Left renal pelvis (tissue), 4 donors: ENCODE measurements at regions not wholly inside any gene's neighbourhood (a gene's known extent, or its start where the extent isn't known, plus 50 kb on each side); places are given as distances from the start of the nearest gene placed in this dataset.
"Not testable (repeated sequence)": the region's sequence is repeated elsewhere in the genome, so short reads cannot be mapped to it uniquely, and the experiment has no call there.

Experiments used
- DNase-seq, 4 donors: peaks; one replicate each; pipeline ENCODE4 v3.0.0-alpha.2; 2013; ENCODE audit warnings: low read depth in 4 of 4, low spot score in 3 of 4

GRCh38 chr7:73244782-73245311 is 63.8 kb downstream of the NSUN5 start:
- DNase-seq: not testable (repeated sequence)

GRCh38 chr7:73234994-73235717 is 73.5 kb downstream of the NSUN5 start:
- not testable (repeated sequence) for DNase-seq

GRCh38 chr7:73225745-73226144 is 82.9 kb downstream of the NSUN5 start:
- DNase-seq: not testable (repeated sequence)

- DNase-seq: not testable (repeated sequence)
Measured at GRCh38 chr7:73221724-73222123, 86.9 kb downstream of the NSUN5 start.

GRCh38 chr7:73220766-73221370 is 87.8 kb downstream of the NSUN5 start:
- not testable (repeated sequence) for DNase-seq

GRCh38 chr7:73220357-73220756 is 88.3 kb downstream of the NSUN5 start:
- not testable (repeated sequence) for DNase-seq

GRCh38 chr7:73218802-73219201 is 89.8 kb downstream of the NSUN5 start:
- not testable (repeated sequence) for DNase-seq

- not testable (repeated sequence) for DNase-seq
Measured at GRCh38 chr7:73216046-73216675, 92.5 kb downstream of the NSUN5 start.

- DNase-seq: not testable (repeated sequence)
Measured at GRCh38 chr7:73215232-73215631, 93.4 kb downstream of the NSUN5 start.

GRCh38 chr7:73214471-73214870 is 94.2 kb downstream of the NSUN5 start:
- DNase-seq: not testable (repeated sequence)

GRCh38 chr7:73213076-73213475 is 95.5 kb downstream of the NSUN5 start:
- DNase-seq: not testable (repeated sequence)

GRCh38 chr7:73205594-73205993 is 103.0 kb downstream of the NSUN5 start:
- not testable (repeated sequence) for DNase-seq

GRCh38 chr7:73204898-73205297 is 103.7 kb downstream of the NSUN5 start:
- DNase-seq: not testable (repeated sequence)

- DNase-seq: not testable (repeated sequence)
Measured at GRCh38 chr7:73203312-73203711, 105.3 kb downstream of the NSUN5 start.

- DNase-seq: not testable (repeated sequence)
Measured at GRCh38 chr7:73201264-73201663, 107.4 kb downstream of the NSUN5 start.

- DNase-seq: not testable (repeated sequence)
Measured at GRCh38 chr7:73200518-73201099, 108.0 kb downstream of the NSUN5 start.

- DNase-seq: not testable (repeated sequence)
Measured at GRCh38 chr7:73193991-73194390, 108.2 kb upstream of the SPDYE9 start.

- not testable (repeated sequence) for DNase-seq
Measured at GRCh38 chr7:73190483-73191155, 104.8 kb upstream of the SPDYE9 start.

- not testable (repeated sequence) for DNase-seq
Measured at GRCh38 chr7:73188287-73188686, 102.4 kb upstream of the SPDYE9 start.

GRCh38 chr7:73186589-73187309 is 100.9 kb upstream of the SPDYE9 start:
- not testable (repeated sequence) for DNase-seq
